Psoas muscle (tissue), 7 donors: ENCODE measurements at regions not wholly inside any gene's neighbourhood (a gene's known extent, or its start where the extent isn't known, plus 50 kb on each side); places are given as distances from the start of the nearest gene placed in this dataset.

Experiments
- ATAC-seq, 4 donors: fragments of 200-7000 bp; cut with Tn5 transposase; one replicate each; pipeline ENCODE4 v1.9.1; 2020; ENCODE audit warnings: moderate library complexity in 3 of 4, mild to moderate bottlenecking in 2 of 4
- DNase-seq, 2 donors: peaks; one replicate each; pipeline ENCODE4 v3.0.0-alpha.2; 2020
- H3K27ac ChIP-seq: fragments of 200-600 bp; one replicate; pipeline ENCODE4 v1.8.0; 2022
- H3K27me3 ChIP-seq, 3 donors: fragments of 200-600 bp in 1 of 3; one replicate each; pipeline versions ENCODE4 v1.6.1 to v1.8.0; 2013 to 2022; ENCODE audit warnings: low read length in 2 of 3, mild to moderate bottlenecking in 2 of 3, moderate library complexity in 1 of 3; ENCODE audit not compliant: insufficient read depth in 3 of 3
- H3K36me3 ChIP-seq, 2 donors: fragments of 200-600 bp in 1 of 2; one replicate each; pipeline versions ENCODE4 v1.6.1 to v1.8.0; 2013 to 2022; ENCODE audit warnings: low read depth in 1 of 2, mild to moderate bottlenecking in 1 of 2, moderate library complexity in 1 of 2; ENCODE audit not compliant: insufficient read depth in 1 of 2
- H3K4me1 ChIP-seq: fragments of 200-600 bp; one replicate; pipeline ENCODE4 v1.8.0; 2022
- H3K4me3 ChIP-seq: fragments of 200-600 bp; one replicate; pipeline ENCODE4 v1.8.0; 2022; ENCODE audit warnings: mild to moderate bottlenecking
- H3K9me3 ChIP-seq: fragments of 200-600 bp; one replicate; pipeline ENCODE4 v1.8.0; 2022
- WGBS, 3 donors: extraction: QIAGEN DNeasy Blood & Tissue Kit; methylation state at CpG; one replicate each; pipeline versions ENCODE4 v1.1.6 to v1.1.7; 2013; 5-methylcytosine and 5-hydroxymethylcytosine counted together
- intact Hi-C, 2 donors: fragments of 100-400 bp; cut with DNase I; formaldehyde crosslinking; loops; one replicate each; pipeline versions ENCODE4 v1.11.0 to v1.14.2; 2022
- TF ChIP-seq, protein P1 (sequence below): fragments of 200-600 bp; IDR thresholded peaks from one replicate; pipeline ENCODE4 v1.8.0; 2022; ENCODE audit warnings: antibody characterized with exemption
- donor health status: healthy with polysubstance abuse.
- donor health status: DM: no; HTN: no; CAD: no; lungs with moderate emphysema.
- donor health status: Bipolar disorder and iron deficiency.
- donor health status: healthy.
- donor health status: DM: yes; HTN: yes; CAD: no.
- donor health status: DM: no; HTN: no; CAD: no.
- donor health status: DM: yes; HTN: yes; CAD: no.

- ATAC-seq = no peak
- Histone ChIP-seq H3K36me3 (no peaks in the 10 kb centered on the region), H3K9me3 (no peaks in the 10 kb centered on the region), H3K4me3 (no peak overlapping the region), H3K27me3 (no peaks in the 10 kb centered on the region), H3K4me1 (no peaks in the 10 kb centered on the region), H3K27ac (no peak overlapping the region)
- TF ChIP-seq, protein P1, sequence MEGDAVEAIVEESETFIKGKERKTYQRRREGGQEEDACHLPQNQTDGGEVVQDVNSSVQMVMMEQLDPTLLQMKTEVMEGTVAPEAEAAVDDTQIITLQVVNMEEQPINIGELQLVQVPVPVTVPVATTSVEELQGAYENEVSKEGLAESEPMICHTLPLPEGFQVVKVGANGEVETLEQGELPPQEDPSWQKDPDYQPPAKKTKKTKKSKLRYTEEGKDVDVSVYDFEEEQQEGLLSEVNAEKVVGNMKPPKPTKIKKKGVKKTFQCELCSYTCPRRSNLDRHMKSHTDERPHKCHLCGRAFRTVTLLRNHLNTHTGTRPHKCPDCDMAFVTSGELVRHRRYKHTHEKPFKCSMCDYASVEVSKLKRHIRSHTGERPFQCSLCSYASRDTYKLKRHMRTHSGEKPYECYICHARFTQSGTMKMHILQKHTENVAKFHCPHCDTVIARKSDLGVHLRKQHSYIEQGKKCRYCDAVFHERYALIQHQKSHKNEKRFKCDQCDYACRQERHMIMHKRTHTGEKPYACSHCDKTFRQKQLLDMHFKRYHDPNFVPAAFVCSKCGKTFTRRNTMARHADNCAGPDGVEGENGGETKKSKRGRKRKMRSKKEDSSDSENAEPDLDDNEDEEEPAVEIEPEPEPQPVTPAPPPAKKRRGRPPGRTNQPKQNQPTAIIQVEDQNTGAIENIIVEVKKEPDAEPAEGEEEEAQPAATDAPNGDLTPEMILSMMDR = no peak
- intact Hi-C loops = no loop called here
- DNase-seq = no peak
Observed at GRCh38 chr12:88958946-88959345, 378.7 kb upstream of the KITLG start.

GRCh38 chr12:88958153-88958552, 377.9 kb upstream of the KITLG start:
- H3K9me3 ChIP-seq = no peaks in the 10 kb centered on the region
- no peaks in the 10 kb centered on the region for H3K27me3 ChIP-seq
- H3K27ac ChIP-seq = no peak overlapping the region
- ATAC-seq (no peak), DNase-seq (no peak)
- H3K4me3 ChIP-seq = no peak overlapping the region
- H3K36me3 ChIP-seq = no peaks in the 10 kb centered on the region
- intact Hi-C loops = no loop called here
- TF ChIP-seq, protein P1 = no peak
- no peaks in the 10 kb centered on the region for H3K4me1 ChIP-seq

DNA sequence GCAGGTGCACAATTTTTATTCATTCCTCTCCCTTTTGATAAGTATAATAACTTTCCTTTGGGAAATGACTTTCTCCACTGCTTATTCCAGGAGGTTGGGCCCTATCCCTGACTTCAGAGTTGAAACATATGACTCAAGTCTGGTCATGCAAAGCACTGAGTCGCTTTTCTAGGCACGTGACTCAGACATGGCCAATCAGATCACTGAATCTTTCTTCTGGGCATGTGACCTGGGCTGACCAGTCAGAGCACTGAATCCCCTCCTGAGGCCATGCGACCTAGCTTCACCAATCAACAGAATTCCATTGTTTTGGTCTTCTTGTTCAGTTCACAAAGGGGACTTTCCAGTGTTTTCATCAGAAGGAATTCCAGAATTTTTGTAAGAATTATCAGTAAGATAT, 377.1 kb upstream of the KITLG start:
- H3K36me3 ChIP-seq = no peaks in the 10 kb centered on the region
- DNase-seq (no peak), ATAC-seq (no peak)
- intact Hi-C loops = no loop called here
- no peaks in the 10 kb centered on the region for H3K27me3 ChIP-seq
- 92 to 100% (median 92%) methylated on average over 3 of the region's 3 CpGs for WGBS, 3 donors
- no peaks in the 10 kb centered on the region for H3K9me3 ChIP-seq
- TF ChIP-seq, protein P1 = no peak
- no peaks in the 10 kb centered on the region for H3K4me1 ChIP-seq
- H3K27ac ChIP-seq = no peak overlapping the region
- H3K4me3 ChIP-seq = no peak overlapping the region

DNA sequence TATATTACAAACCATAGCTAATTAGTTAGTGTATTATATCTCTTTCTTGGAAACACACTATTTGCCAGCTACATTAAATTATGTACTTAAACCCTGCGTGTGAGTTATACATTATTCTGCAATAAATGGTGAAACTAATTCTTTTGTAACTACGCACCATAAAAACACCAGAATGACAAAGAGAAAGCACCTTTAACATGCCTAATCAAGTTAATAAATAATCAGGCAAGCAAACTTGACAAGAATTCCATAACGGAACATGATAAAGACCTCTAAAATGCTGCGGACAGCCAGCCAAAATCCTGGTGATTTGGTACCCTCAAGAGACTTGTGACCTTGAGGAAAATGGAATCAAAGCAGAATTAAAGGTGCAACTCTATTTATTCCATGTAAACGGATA, 375.3 kb upstream of the KITLG start:
- TF ChIP-seq, protein P1 = no peak
- 49 to 56% (median 54%) methylated on average over 5 of the region's 5 CpGs for WGBS, 3 donors
- no peaks in the 10 kb centered on the region for H3K4me1 ChIP-seq
- ATAC-seq = no peak
- intact Hi-C loops = no loop called here
- no peak for DNase-seq
- H3K27ac ChIP-seq = no peak overlapping the region
- no peaks in the 10 kb centered on the region for H3K9me3 ChIP-seq
- H3K36me3 ChIP-seq = no peaks in the 10 kb centered on the region
- no peak overlapping the region for H3K4me3 ChIP-seq
- no peaks in the 10 kb centered on the region for H3K27me3 ChIP-seq

GRCh38 chr12:88953029-88953586, 372.8 kb upstream of the KITLG start:
- no peak for DNase-seq
- intact Hi-C loops = no loop called here

More at GRCh38 chr12:88953029-88953586, 372.8 kb upstream of the KITLG start:
- WGBS, 3 donors = 80 to 83% (median 81%) methylated on average over 9 of the region's 9 CpGs
- no peak for ATAC-seq
- no peaks in the 10 kb centered on the region for H3K36me3 ChIP-seq
- TF ChIP-seq, protein P1 = no peak
- H3K9me3 ChIP-seq = no peaks in the 10 kb centered on the region
- no peaks in the 10 kb centered on the region for H3K4me1 ChIP-seq
- no peak overlapping the region for H3K4me3 ChIP-seq
- no peak overlapping the region for H3K27ac ChIP-seq
- no peaks in the 10 kb centered on the region for H3K27me3 ChIP-seq
